ENCODE measurements at regions not wholly inside any gene's neighbourhood (a gene's known extent, or its start where the extent isn't known, plus 50 kb on each side); places are given as distances from the start of the nearest gene placed in this dataset.
"Not testable (repeated sequence)": the region's sequence is repeated elsewhere in the genome, so short reads cannot be mapped to it uniquely, and the experiment has no call there.

DNA sequence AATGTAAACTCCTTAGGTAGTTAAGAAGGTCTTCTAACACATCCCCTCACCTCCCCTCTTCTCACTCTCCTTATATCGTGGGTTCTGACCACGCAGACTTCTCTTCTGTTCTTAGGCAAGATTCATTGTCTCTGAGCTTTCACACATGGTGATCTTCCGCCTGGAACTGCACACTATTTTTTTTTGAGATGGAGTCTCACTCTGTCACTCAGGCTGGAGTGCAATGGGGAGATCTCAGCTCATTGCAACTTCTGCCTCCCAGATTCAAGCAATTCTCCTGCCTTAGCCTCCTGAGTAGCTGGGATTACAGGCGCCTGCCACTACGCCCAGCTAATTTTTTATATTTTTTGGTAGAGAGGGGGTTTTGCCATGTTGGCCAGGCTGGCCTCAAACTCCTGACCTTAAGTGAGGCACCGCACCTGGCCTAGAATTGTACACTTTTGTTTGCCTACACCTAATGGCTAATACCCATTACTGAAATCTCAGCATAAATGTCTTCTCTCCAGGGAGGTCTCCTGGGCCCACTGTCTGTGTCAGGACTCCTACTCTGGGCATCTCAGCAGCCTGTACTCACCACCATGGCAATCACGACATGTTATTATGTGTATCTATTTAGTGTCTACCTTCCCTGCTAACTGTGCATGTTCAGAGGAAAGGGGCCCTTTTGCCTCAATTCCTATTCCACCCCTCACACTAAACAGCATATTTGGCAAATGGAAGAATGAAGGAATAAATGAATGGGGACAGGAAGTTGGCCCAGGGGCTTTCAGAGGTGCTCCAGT, 646.3 kb upstream of the DPP6 start:
- no peak for ATAC-seq
- Mint-ChIP-seq H3K27ac (no peak overlapping the region), H3K9me3 (ENCODE audit: low read depth) (peaks cover 5% of the 10 kb centered on the region), H3K4me1 (no peaks in the 10 kb centered on the region), H3K27me3 (no peaks in the 10 kb centered on the region), H3K4me3 (no peak overlapping the region), H3K36me3 (ENCODE audit: low read depth) (no peaks in the 10 kb centered on the region)
- no peak for DNase-seq
- intact Hi-C loops (cut with DNase I, micrococcal nuclease) = no loop called here
- CTCF ChIA-PET = no interaction called here
- POLR2A ChIA-PET = no interaction called here

DNA sequence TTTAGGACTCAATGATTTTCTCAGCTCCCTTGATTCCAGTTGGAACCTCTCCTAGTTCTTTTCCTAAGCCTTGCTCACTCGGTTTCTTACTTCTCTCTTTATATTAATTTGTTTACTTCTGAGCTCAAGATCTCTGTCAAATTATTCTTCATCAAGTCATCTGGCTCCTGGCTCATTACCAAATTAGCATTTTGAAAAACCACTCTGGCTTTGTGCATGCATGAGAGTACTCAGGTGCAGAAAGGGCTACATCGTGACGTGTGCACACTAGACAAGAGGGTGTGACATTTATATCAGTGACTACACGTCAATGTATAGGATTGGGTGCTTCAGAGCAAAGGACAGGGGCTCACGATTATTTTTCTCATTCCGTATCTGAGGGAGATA, 645.7 kb upstream of the DPP6 start:
- no peak overlapping the region for H3K27ac Mint-ChIP-seq
- H3K9me3 Mint-ChIP-seq (ENCODE audit: low read depth) = peaks cover 8% of the 10 kb centered on the region
- DNase-seq = no peak
- intact Hi-C loops (cut with DNase I, micrococcal nuclease) = no loop called here
- no peak for ATAC-seq
- CTCF ChIA-PET = no interaction called here
- H3K36me3 Mint-ChIP-seq (ENCODE audit: low read depth) = no peaks in the 10 kb centered on the region
- POLR2A ChIA-PET = no interaction called here
- no peaks in the 10 kb centered on the region for H3K4me1 Mint-ChIP-seq
- H3K4me3 Mint-ChIP-seq = no peak overlapping the region
- H3K27me3 Mint-ChIP-seq = no peaks in the 10 kb centered on the region

DNA sequence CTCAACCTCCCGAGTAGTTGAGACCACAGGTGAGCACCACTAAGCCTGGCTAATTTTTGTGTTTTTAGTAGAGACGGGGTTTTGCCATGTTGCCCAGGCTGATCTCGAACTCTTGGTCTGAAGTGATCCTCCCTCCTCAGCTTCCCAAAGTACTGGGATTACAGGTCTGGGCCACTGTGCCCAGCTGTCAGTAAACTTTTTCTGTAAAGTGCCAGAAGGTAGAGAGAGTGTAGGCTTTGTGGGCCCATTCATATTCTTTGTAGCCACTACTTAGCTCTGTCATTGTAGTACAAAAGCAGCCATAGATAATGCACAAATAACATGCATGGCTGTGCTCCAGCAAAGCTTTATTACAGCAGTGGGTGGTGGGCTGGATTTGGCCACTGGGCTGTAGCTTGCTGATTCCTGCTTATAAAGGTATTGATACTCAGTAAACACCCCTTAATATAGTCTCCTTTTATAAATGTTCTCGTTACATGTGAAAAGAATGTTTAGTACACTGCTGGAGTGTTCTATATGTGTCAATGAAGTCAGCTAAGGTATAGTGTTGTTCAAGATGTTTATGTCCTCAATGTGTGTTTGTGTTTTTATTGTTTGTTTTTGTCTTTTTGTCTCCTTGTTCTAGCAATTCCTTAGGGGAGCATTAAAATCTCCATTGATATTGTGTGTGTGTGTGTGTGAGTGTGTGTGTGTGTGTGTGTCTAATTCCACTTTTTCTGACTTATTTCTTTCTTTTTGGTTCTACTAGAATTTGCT, 644.7 kb upstream of the DPP6 start:
- intact Hi-C loops (cut with DNase I, micrococcal nuclease) = no loop called here
- no peaks in the 10 kb centered on the region for H3K4me1 Mint-ChIP-seq
- CTCF ChIA-PET = interaction anchor here (0.8 kb wide), 1 partner anchor 8 kb away, joined by 4 read pairs; no protein-coding TSS in a partner anchor
- ATAC-seq (no peak), DNase-seq (no peak)
- H3K9me3 Mint-ChIP-seq (ENCODE audit: low read depth) = peaks cover 11% of the 10 kb centered on the region
- H3K4me3 Mint-ChIP-seq = no peak overlapping the region
- no peak overlapping the region for H3K27ac Mint-ChIP-seq
- POLR2A ChIA-PET = no interaction called here
- no peaks in the 10 kb centered on the region for H3K27me3 Mint-ChIP-seq
- H3K36me3 Mint-ChIP-seq (ENCODE audit: low read depth) = no peaks in the 10 kb centered on the region

DNA sequence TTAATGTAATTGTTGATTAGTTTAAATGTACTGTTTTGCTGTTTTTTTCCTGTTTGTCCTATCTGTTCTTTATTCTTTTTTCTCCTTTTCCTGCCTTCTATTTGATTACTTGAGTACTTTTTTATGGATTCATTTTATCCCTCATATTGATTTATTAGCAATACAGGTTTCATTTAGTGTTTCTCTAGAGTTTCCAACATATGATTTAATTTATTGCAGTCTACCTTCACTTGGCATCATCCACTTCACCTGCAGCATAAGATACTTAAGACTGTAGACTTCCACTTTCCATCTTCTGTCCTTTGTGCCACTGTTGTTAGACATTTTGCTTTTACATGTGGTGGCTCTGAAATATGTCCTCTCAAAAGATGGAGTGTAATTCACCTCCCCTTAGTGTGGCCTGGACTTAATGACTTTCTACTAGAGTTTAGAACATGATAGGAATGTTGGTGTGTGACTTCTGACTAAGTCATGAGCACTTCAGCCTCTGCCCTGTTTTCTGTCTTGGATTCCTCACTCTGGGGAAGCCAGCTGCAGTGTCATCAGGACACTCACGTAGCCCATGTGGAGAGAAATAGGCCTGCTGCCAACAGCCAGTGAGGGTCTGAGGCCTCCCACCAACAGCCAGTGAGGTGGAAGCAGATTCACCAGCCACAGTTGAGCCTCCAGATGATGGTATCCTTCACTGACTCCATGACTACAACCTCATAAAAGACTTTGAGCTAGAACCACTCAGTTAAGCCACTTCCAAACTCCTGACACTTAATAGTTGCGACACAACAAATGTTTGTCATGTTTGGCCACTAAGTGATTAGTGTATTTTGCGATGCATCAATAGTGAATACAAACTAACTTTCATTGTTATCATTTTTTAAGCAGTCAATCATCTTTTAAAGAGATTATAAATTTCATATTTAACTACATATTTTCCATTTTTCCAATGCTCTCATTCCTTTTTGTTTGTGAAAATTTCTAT, 643.5 kb upstream of the DPP6 start:
- Mint-ChIP-seq H3K4me1 (no peaks in the 10 kb centered on the region), H3K4me3 (no peak overlapping the region), H3K36me3 (ENCODE audit: low read depth) (no peaks in the 10 kb centered on the region), H3K27ac (no peak overlapping the region), H3K27me3 (no peaks in the 10 kb centered on the region), H3K9me3 (ENCODE audit: low read depth) (peaks cover 21% of the 10 kb centered on the region)
- intact Hi-C loops (cut with DNase I, micrococcal nuclease) = no loop called here
- ChIA-PET POLR2A (no interaction called here), CTCF (interaction anchor here (0.8 kb wide), 1 partner anchor 9 kb away, joined by 4 read pairs; no protein-coding TSS in a partner anchor)
- ATAC-seq (no peak), DNase-seq (no peak)

DNA sequence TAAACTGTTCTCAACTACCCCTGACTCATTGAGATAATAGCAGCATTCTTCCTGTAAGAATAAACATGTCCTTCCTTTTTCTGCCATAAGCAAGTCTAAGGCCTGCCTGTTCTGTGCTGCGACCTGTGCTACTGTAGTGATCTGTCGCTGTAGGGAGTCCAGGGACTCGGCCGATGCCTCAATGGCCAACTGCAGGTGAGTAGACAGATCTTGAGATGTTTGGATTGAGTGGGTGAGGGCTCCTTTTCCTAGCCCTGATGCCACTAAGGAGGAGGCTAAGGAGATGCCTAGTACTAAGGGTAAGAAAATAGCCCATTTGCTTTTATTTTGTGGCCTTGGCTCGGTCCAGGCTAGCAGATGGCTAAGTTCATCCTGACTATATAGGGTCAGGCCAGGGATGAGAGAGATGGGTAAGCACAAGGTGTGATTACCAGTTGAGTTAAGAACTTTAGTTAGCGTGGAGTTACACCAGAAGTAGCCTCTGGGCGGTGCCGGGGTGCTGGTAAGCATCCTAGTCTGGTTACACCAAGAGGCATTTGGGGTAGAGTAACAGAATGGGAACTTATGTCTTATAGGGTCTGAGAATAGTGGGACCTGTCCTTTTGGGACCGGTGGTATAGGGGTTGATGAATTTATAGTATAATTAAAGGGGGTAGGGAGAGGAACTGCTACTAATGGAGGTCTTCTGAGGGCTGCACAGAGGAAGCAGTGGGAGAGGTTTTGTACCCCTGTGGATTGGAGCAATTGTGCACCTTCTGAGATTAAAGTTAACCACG, 642.4 kb upstream of the DPP6 start:
- POLR2A ChIA-PET; intact Hi-C loops (cut with DNase I, micrococcal nuclease); H3K27me3 Mint-ChIP-seq; H3K4me3 Mint-ChIP-seq; CTCF ChIA-PET; DNase-seq; H3K4me1 Mint-ChIP-seq; H3K36me3 Mint-ChIP-seq (ENCODE audit: low read depth); H3K27ac Mint-ChIP-seq; ATAC-seq: not testable (repeated sequence)
- H3K9me3 Mint-ChIP-seq (ENCODE audit: low read depth) = peaks cover 21% of the 10 kb centered on the region

DNA sequence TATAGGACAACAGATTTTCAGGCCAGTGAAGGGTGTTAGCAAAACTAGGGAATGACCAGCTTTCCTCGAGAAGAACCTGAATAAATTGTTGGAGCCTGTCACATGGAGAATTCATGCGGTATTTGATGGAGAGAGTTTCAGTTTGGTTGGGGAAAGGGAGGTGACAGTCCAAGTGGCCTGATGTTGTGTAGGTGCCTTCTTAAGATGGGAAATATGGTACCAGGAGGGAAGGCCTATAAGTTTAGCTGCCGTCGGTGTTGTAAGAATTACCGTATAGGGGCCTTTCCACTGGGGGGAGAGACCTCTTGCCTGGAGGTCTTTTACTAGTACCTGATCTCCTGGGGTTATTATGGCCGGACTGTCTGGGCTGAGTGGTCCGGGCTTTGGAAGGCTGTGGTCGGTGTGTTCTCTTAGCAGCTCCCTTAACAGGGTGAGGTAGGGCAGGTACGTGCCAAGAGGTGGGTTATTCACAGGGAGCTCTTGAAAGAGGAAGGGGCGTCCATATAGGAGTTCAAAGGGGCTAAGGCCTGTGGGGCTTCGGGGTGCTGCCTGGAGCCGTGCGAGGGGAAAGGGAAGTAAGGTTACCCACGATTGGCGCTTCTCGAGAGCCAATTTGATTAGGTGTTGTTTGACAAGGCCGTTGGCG, 641.1 kb upstream of the DPP6 start:
- H3K27ac Mint-ChIP-seq; CTCF ChIA-PET; H3K36me3 Mint-ChIP-seq (ENCODE audit: low read depth); ATAC-seq; DNase-seq; H3K27me3 Mint-ChIP-seq; H3K4me3 Mint-ChIP-seq; H3K4me1 Mint-ChIP-seq; intact Hi-C loops (cut with DNase I, micrococcal nuclease); POLR2A ChIA-PET: not testable (repeated sequence)
- H3K9me3 Mint-ChIP-seq (ENCODE audit: low read depth) = peaks cover 23% of the 10 kb centered on the region

DNA sequence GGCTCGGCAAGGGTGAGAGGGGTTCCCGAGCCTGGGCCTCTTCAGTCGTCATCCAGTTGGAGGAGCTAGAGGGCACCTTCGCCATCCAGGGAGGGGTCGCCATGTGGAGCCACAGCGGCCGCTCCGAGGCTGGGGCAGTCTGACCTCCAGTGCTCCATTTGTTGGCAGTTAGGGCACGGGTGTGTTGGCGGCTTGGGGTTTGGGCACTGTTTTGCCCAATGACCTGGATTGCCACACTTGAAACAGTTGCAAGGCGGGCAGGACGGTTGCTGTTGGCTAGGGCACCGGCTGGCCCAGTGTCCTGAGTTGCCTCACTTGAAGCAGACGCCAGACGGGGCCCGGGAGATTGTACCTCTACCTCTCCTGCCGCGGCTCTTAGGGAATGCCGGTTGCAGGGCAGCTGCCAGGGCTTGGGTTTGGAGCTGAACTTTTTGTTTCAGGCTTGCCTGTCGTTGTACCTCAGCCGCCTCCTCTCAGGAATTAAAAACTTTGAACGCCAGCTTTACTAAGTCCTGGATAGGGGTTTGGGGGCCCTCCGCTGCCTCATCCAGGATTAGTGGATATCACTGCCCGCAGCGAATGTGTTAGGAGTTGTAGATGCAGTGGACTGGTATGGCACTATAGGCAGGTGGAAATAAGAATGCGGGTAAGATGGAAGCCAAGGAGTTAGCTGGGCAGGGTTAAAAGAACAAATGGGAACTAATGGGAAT, 639.9 kb upstream of the DPP6 start:
- intact Hi-C loops (cut with DNase I, micrococcal nuclease); ATAC-seq; H3K27me3 Mint-ChIP-seq; CTCF ChIA-PET; H3K4me1 Mint-ChIP-seq; POLR2A ChIA-PET; H3K27ac Mint-ChIP-seq; DNase-seq; H3K36me3 Mint-ChIP-seq (ENCODE audit: low read depth); H3K4me3 Mint-ChIP-seq: not testable (repeated sequence)
- peaks cover 23% of the 10 kb centered on the region for H3K9me3 Mint-ChIP-seq (ENCODE audit: low read depth)

DNA sequence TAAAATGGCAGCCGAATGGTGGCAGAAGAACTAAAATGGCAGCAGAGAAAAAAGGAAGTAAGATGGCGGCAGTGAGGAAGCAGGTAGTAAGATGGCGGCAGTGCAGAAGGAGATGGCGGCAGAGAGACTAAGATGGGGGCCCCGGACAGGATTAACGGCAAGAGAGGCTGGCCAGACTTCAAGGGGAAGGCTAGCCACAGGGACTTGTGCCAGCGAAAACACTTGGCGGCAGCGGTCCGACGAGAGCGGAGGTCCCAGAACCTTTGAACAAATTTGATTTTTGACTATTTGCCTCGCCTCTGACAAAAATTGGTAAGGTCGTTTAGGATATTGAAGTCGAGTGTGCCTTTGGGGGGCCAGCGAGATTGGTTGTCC, 639.4 kb upstream of the DPP6 start:
- intact Hi-C loops (cut with DNase I, micrococcal nuclease); H3K27ac Mint-ChIP-seq; CTCF ChIA-PET; H3K4me1 Mint-ChIP-seq; POLR2A ChIA-PET; H3K36me3 Mint-ChIP-seq (ENCODE audit: low read depth); DNase-seq; H3K27me3 Mint-ChIP-seq; H3K4me3 Mint-ChIP-seq; ATAC-seq: not testable (repeated sequence)
- peaks cover 23% of the 10 kb centered on the region for H3K9me3 Mint-ChIP-seq (ENCODE audit: low read depth)

DNA sequence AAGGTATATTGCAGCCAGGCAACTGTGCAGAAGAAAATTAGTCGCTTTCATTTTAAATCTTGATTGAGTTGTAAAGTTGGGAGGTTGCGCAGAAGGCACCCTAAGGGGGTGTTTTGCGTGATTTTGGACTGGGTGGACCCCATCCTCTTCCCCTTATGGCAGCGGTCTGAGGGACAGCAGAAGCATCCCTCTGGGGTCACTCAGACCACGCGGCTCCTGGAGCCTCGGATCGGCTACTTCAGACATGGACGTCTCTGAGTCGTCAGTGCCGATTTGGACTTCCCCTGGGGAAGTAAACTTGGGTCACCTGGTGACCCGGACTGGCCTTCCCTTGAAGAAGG, 639.0 kb upstream of the DPP6 start:
- no peaks in the 10 kb centered on the region for H3K4me1 Mint-ChIP-seq
- no peaks in the 10 kb centered on the region for H3K27me3 Mint-ChIP-seq
- H3K36me3 Mint-ChIP-seq (ENCODE audit: low read depth) = no peaks in the 10 kb centered on the region
- ATAC-seq = no peak
- intact Hi-C loops (cut with DNase I, micrococcal nuclease) = no loop called here
- ChIA-PET CTCF (no interaction called here), POLR2A (no interaction called here)
- peaks cover 23% of the 10 kb centered on the region for H3K9me3 Mint-ChIP-seq (ENCODE audit: low read depth)
- no peak overlapping the region for H3K4me3 Mint-ChIP-seq
- no peak for DNase-seq
- no peak overlapping the region for H3K27ac Mint-ChIP-seq

DNA sequence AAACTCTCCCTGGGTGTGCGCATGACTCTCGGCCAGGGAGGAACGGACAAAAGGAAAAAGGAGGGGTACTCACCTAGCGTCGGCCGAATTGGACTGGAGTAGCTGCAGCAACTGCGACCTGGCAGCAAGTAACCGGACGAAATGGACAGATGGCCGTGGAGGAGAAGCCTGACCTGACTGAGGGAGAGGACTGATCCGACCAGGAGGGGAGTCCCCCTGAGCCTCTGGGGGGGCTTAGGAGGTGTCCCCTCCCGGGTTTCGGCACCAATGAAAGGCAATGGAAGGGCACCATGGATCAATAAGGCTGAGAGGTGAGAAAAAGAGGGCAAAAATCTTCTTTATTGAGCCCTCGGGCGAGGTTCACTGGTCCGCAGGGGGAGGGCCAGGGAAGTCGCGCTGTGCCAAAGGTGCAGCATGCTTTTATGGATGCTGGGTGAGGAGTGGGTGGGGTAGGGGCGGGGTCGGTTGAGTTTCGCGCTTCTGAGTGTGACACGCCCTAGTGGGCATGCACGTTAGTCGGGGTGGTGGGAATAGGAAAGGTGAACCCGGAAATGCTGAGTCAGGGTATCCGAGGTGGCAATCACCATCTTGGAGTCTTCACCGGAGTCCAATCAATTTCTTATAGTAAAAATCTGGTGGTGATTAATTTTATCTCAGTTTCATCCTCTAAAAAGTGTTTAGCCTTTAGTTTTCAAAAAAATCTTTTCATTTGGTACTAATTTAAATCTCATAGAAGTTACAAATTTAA, 638.5 kb upstream of the DPP6 start:
- no peak for ATAC-seq
- Mint-ChIP-seq H3K4me1 (no peaks in the 10 kb centered on the region), H3K9me3 (ENCODE audit: low read depth) (peaks cover 26% of the 10 kb centered on the region), H3K27ac (no peak overlapping the region), H3K36me3 (ENCODE audit: low read depth) (no peaks in the 10 kb centered on the region), H3K27me3 (no peaks in the 10 kb centered on the region), H3K4me3 (no peak overlapping the region)
- DNase-seq = no peak
- intact Hi-C loops (cut with DNase I, micrococcal nuclease) = no loop called here
- CTCF ChIA-PET = no interaction called here
- POLR2A ChIA-PET = no interaction called here

All from activated CD4-positive, alpha-beta T cell treated with anti-CD3 and anti-CD28 coated beads for 36 hours (primary cell).